ENCODE measurements at regions not wholly inside any gene's neighbourhood (a gene's known extent, or its start where the extent isn't known, plus 50 kb on each side); places are given as distances from the start of the nearest gene placed in this dataset.

DNA sequence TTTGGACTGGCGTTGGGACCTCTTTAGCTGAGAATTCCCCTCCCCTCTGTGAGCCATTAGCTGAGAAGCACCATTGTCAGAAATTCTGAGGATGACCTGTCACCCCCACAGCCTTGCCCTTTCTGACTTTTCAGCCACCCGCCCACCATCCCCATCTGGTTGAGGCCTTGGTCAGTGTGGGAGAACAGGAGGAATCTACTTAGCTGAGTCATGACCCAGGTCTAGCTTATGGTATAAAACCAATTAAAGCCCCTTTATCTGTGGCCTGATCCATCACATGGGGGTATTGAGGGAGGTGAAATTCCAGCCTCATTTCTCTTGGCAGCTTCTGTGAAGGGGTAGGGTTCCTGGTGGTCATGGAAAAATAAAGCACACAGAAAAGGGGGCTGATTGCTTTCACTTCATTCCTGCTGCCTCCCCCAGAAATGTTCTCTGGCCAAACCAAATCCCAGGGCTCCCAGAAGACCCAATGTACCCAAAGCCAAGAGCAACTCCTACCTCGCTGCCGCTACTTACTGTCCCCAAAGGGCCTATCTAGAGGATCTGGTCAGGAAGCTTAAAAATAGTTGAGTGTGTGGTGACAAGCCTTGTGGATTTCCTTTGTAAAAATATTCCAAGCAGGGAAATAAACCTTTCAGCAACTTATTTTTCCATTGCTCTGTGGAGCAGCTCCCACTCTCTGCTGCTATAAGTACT lies 174.8 kb upstream of the TNC start:
- Histone ChIP-seq H3K27ac (ENCODE audit: low read depth in 2 of 2, low read length in 1 of 2) (no peak overlapping the region), H3K4me1 (ENCODE audit: control insufficient read depth in 2 of 2, insufficient read depth in 2 of 2, low read length in 1 of 2) (peaks cover 0 to 2% of the 10 kb centered on the region in 2 donors), H3K27me3 (ENCODE audit: control insufficient read depth in 1 of 2, insufficient read depth in 2 of 2, low read length in 2 of 2) (no peaks in the 10 kb centered on the region), H3K36me3 (ENCODE audit: control insufficient read depth in 2 of 2, insufficient read depth in 2 of 2, low read length in 1 of 2) (no peaks in the 10 kb centered on the region), H3K9me3 (ENCODE audit: control insufficient read depth in 2 of 2, insufficient read depth in 1 of 2, low read depth in 1 of 2, low read length in 1 of 2) (no peaks in the 10 kb centered on the region), H3K4me3 (ENCODE audit: low read depth in 1 of 2, low read length in 2 of 2) (no peak overlapping the region)
- 70 to 78% methylated on average over 4 of the region's 4 CpGs for WGBS, 2 donors

DNA sequence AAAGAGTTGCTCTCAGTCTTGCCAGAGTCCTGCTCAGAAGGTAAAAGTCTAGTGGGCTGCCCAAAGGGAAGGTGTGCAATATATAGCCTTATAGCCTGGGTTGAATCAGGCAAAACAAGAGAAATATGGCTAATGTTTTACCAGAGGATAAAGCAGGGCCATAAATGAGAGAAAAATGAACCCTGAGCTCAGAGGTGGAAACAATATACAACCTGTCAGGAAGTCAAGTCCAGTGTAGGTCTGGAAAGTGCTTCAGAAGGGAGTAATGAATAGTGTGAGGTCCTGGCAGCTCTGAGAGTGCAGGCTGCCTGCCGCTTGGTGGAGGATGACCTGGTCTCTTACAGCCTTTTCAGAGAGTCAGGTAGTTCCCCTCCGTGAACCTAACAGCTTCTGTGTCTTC lies 177.8 kb upstream of the TNC start:
- 53 to 64% methylated on average over 2 of the region's 2 CpGs for WGBS, 2 donors
- Histone ChIP-seq H3K4me1 (ENCODE audit: control insufficient read depth in 2 of 2, insufficient read depth in 2 of 2, low read length in 1 of 2) (peaks cover 0 to 2% of the 10 kb centered on the region in 2 donors), H3K27ac (ENCODE audit: low read depth in 2 of 2, low read length in 1 of 2) (no peak overlapping the region), H3K9me3 (ENCODE audit: control insufficient read depth in 2 of 2, insufficient read depth in 1 of 2, low read depth in 1 of 2, low read length in 1 of 2) (no peaks in the 10 kb centered on the region), H3K36me3 (ENCODE audit: control insufficient read depth in 2 of 2, insufficient read depth in 2 of 2, low read length in 1 of 2) (no peaks in the 10 kb centered on the region), H3K27me3 (ENCODE audit: control insufficient read depth in 1 of 2, insufficient read depth in 2 of 2, low read length in 2 of 2) (no peaks in the 10 kb centered on the region), H3K4me3 (ENCODE audit: low read depth in 1 of 2, low read length in 2 of 2) (no peak overlapping the region)

DNA sequence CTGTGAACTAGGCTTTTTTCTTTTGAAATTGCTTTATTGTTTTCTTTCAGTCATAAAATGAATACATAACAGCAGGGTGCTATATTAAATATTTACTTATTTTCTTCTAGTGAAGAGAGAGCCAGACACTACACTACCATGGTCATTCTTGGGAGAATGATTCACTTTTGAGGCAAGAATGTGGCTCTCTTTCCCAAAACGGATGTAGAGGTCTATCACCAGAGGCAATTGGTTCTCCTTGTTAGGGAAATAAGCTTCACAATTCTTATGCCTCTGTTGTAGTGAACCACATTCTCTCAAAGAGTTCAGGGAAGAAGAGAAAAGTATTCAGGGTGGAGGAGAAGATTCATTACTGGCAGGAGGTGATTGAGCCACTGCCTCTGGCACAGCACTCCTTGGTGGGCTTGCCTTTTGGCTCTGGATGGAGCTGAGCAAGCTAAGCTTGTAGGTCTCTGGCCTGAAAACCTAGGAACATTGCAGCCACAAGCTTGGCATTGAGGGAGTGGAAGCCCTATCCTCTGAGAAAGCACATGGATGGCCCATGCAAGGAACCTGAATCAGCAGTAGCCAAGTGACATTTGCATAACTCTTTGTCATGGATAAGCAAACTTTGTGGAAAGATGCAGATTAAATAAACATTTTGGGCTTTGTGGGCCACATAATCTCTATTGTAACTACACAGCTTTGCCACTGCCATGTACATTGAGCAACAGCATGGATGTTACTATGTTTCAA lies 179.0 kb upstream of the TNC start:
- no peaks in the 10 kb centered on the region for H3K27me3 ChIP-seq (ENCODE audit: control insufficient read depth in 1 of 2, insufficient read depth in 2 of 2, low read length in 2 of 2)
- WGBS, 2 donors: 77% methylated on average over 1 of the region's 1 CpG
- no peak overlapping the region for H3K4me3 ChIP-seq (ENCODE audit: low read depth in 1 of 2, low read length in 2 of 2)
- H3K9me3 ChIP-seq (ENCODE audit: control insufficient read depth in 2 of 2, insufficient read depth in 1 of 2, low read depth in 1 of 2, low read length in 1 of 2): no peaks in the 10 kb centered on the region
- H3K36me3 ChIP-seq (ENCODE audit: control insufficient read depth in 2 of 2, insufficient read depth in 2 of 2, low read length in 1 of 2): no peaks in the 10 kb centered on the region
- peaks cover 0 to 2% of the 10 kb centered on the region in 2 donors for H3K4me1 ChIP-seq (ENCODE audit: control insufficient read depth in 2 of 2, insufficient read depth in 2 of 2, low read length in 1 of 2)
- H3K27ac ChIP-seq (ENCODE audit: low read depth in 2 of 2, low read length in 1 of 2): no peak overlapping the region

DNA sequence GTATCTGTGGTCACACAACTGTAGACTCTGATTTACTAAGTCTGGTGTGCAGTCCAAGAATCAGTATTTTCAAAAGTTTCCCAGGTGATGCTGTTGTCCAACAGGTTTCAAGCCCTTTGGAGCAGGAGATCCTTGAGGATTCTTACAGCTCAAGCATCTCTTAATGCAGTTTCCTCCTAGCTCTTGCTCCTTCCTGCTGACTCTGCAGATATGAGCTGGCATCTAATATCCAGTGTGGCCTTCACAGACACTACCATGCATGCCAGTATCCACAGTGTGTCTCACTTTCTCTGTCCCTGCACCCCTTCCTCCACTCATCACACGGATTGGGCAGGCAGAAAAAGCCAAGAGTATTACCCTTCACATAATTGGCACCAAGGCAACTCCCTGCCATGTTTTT lies 182.2 kb upstream of the TNC start:
- H3K9me3 ChIP-seq (ENCODE audit: control insufficient read depth in 2 of 2, insufficient read depth in 1 of 2, low read depth in 1 of 2, low read length in 1 of 2): no peaks in the 10 kb centered on the region
- no peaks in the 10 kb centered on the region for H3K27me3 ChIP-seq (ENCODE audit: control insufficient read depth in 1 of 2, insufficient read depth in 2 of 2, low read length in 2 of 2)
- H3K4me3 ChIP-seq (ENCODE audit: low read depth in 1 of 2, low read length in 2 of 2): no peak overlapping the region
- H3K4me1 ChIP-seq (ENCODE audit: control insufficient read depth in 2 of 2, insufficient read depth in 2 of 2, low read length in 1 of 2): peaks cover 0 to 2% of the 10 kb centered on the region in 2 donors
- no peak overlapping the region for H3K27ac ChIP-seq (ENCODE audit: low read depth in 2 of 2, low read length in 1 of 2)
- H3K36me3 ChIP-seq (ENCODE audit: control insufficient read depth in 2 of 2, insufficient read depth in 2 of 2, low read length in 1 of 2): no peaks in the 10 kb centered on the region
- WGBS, 2 donors: 75 to 85% methylated on average over 1 of the region's 1 CpG

DNA sequence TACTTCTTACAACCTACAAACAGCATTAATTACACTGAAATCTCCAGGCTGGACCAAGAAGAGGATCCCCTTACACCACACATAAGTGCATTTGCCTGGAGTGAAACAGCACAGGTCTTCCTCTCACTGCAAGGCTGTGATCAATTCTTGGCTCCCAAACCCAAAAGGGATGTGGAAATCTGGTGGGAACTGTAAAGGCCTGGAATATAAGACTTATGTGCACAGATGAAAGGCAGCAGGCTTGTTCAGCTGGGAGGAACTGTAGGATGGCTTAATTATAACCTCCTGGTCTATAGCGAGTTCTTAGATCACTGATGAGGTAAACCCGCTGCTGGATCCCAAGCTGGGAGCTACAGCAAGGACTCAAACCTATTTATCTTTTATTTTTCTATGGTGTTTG lies 182.9 kb upstream of the TNC start:
- H3K4me1 ChIP-seq (ENCODE audit: control insufficient read depth in 2 of 2, insufficient read depth in 2 of 2, low read length in 1 of 2): peaks cover under 1 to 2% of the 10 kb centered on the region in 2 donors
- H3K4me3 ChIP-seq (ENCODE audit: low read depth in 1 of 2, low read length in 2 of 2): no peak overlapping the region
- no peaks in the 10 kb centered on the region for H3K27me3 ChIP-seq (ENCODE audit: control insufficient read depth in 1 of 2, insufficient read depth in 2 of 2, low read length in 2 of 2)
- 78 to 88% methylated on average over 2 of the region's 2 CpGs for WGBS, 2 donors
- H3K27ac ChIP-seq (ENCODE audit: low read depth in 2 of 2, low read length in 1 of 2): no peak overlapping the region
- no peaks in the 10 kb centered on the region for H3K36me3 ChIP-seq (ENCODE audit: control insufficient read depth in 2 of 2, insufficient read depth in 2 of 2, low read length in 1 of 2)
- H3K9me3 ChIP-seq (ENCODE audit: control insufficient read depth in 2 of 2, insufficient read depth in 1 of 2, low read depth in 1 of 2, low read length in 1 of 2): no peaks in the 10 kb centered on the region

DNA sequence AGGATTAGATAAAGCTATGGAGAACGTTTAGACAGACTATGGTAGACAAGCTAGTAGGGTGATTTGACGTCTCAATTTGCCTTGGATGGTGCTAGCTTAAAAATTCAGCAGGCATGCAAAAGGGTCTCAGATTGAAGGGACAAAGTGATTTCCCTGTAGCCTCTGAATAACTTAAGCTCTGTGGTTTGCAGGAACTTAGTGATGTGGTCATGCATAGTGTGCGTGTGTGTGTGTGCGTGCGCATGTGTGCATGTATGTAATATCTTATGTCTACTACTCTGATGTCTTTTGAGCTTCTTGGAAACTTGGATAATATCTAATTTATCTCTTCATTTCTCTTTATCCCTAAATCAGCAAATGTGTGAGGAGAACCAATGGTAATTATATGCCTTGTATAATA lies 183.6 kb upstream of the TNC start:
- WGBS, 2 donors: 84 to 90% methylated on average over 5 of the region's 5 CpGs
- Histone ChIP-seq H3K27ac (ENCODE audit: low read depth in 2 of 2, low read length in 1 of 2) (no peak overlapping the region), H3K36me3 (ENCODE audit: control insufficient read depth in 2 of 2, insufficient read depth in 2 of 2, low read length in 1 of 2) (no peaks in the 10 kb centered on the region), H3K9me3 (ENCODE audit: control insufficient read depth in 2 of 2, insufficient read depth in 1 of 2, low read depth in 1 of 2, low read length in 1 of 2) (no peaks in the 10 kb centered on the region), H3K4me3 (ENCODE audit: low read depth in 1 of 2, low read length in 2 of 2) (no peak overlapping the region), H3K27me3 (ENCODE audit: control insufficient read depth in 1 of 2, insufficient read depth in 2 of 2, low read length in 2 of 2) (no peaks in the 10 kb centered on the region), H3K4me1 (ENCODE audit: control insufficient read depth in 2 of 2, insufficient read depth in 2 of 2, low read length in 1 of 2) (peaks cover 0 to 2% of the 10 kb centered on the region in 2 donors)

DNA sequence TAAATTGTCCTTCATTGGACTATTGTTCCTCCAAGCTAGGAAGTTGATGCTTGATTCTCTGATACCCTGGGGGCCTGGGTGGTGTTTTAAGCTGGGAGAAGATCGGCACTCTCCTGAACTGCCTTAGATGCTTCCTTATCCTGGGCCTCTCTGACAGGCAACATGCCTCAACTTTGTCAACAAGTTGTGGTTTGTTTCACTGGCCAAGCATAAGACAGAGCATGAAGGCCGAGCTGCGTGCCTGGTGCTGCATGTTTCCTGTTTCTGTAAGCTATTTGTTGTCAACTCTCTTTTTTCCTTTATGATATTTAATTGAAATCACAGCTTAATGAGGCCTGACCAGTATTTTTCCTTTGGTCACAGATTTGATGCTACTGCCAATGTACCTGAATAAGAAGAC lies 187.6 kb upstream of the TNC start:
- Histone ChIP-seq H3K9me3 (ENCODE audit: control insufficient read depth in 2 of 2, insufficient read depth in 1 of 2, low read depth in 1 of 2, low read length in 1 of 2) (no peaks in the 10 kb centered on the region), H3K4me3 (ENCODE audit: low read depth in 1 of 2, low read length in 2 of 2) (no peak overlapping the region), H3K4me1 (ENCODE audit: control insufficient read depth in 2 of 2, insufficient read depth in 2 of 2, low read length in 1 of 2) (peaks cover 0 to 2% of the 10 kb centered on the region in 2 donors), H3K36me3 (ENCODE audit: control insufficient read depth in 2 of 2, insufficient read depth in 2 of 2, low read length in 1 of 2) (no peaks in the 10 kb centered on the region), H3K27me3 (ENCODE audit: control insufficient read depth in 1 of 2, insufficient read depth in 2 of 2, low read length in 2 of 2) (no peaks in the 10 kb centered on the region), H3K27ac (ENCODE audit: low read depth in 2 of 2, low read length in 1 of 2) (peak overlapping the region in 1 of 2 donors; percentile 21)
- 26 to 40% methylated on average over 3 of the region's 3 CpGs for WGBS, 2 donors

DNA sequence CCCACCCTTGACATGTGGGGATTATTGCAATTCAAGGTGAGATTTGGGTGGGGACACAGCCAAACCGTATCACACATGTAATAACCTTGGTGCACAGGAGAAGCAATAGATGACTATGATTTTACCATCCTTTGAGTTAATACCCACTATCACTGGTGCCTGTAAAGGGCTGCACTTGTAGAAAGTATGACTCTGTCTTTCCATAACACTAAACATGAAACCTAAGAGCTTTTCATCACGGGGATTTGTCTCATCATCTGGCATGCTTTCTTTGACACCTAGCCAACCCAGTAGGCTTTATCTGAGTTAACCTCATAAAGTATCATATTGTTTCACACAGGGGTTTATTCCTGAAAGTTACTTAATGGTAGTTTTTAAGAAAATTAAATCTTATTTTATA lies 188.9 kb upstream of the TNC start:
- Histone ChIP-seq H3K4me3 (ENCODE audit: low read depth in 1 of 2, low read length in 2 of 2) (no peak overlapping the region), H3K27ac (ENCODE audit: low read depth in 2 of 2, low read length in 1 of 2) (no peak overlapping the region), H3K4me1 (ENCODE audit: control insufficient read depth in 2 of 2, insufficient read depth in 2 of 2, low read length in 1 of 2) (peaks cover 0 to 2% of the 10 kb centered on the region in 2 donors), H3K27me3 (ENCODE audit: control insufficient read depth in 1 of 2, insufficient read depth in 2 of 2, low read length in 2 of 2) (no peaks in the 10 kb centered on the region), H3K36me3 (ENCODE audit: control insufficient read depth in 2 of 2, insufficient read depth in 2 of 2, low read length in 1 of 2) (no peaks in the 10 kb centered on the region), H3K9me3 (ENCODE audit: control insufficient read depth in 2 of 2, insufficient read depth in 1 of 2, low read depth in 1 of 2, low read length in 1 of 2) (no peaks in the 10 kb centered on the region)
- WGBS, 2 donors: 57 to 58% methylated on average over 2 of the region's 2 CpGs

DNA sequence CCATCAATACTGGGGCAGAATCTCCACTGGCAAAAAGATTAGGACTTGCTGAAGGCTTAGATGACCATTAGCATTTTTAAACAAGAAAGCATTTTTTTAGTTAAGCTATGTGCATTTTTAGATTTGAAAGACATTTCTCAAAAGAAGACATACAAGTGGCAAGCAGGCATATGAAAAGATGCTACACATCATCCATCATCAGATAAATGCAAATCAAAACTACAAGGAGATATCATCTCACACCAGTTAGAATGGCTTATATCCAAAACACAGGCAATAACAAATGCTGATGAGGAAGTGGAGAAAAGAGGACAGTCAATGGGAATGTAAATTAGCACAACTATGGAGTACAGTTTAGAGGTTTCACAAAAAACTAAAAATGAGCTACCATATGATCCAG lies 195.6 kb upstream of the TNC start:
- no peak overlapping the region for H3K4me3 ChIP-seq (ENCODE audit: low read depth in 1 of 2, low read length in 2 of 2)
- H3K27ac ChIP-seq (ENCODE audit: low read depth in 2 of 2, low read length in 1 of 2): no peak overlapping the region
- H3K36me3 ChIP-seq (ENCODE audit: control insufficient read depth in 2 of 2, insufficient read depth in 2 of 2, low read length in 1 of 2): no peaks in the 10 kb centered on the region
- H3K9me3 ChIP-seq (ENCODE audit: control insufficient read depth in 2 of 2, insufficient read depth in 1 of 2, low read depth in 1 of 2, low read length in 1 of 2): no peaks in the 10 kb centered on the region
- no peaks in the 10 kb centered on the region for H3K4me1 ChIP-seq (ENCODE audit: control insufficient read depth in 2 of 2, insufficient read depth in 2 of 2, low read length in 1 of 2)
- H3K27me3 ChIP-seq (ENCODE audit: control insufficient read depth in 1 of 2, insufficient read depth in 2 of 2, low read length in 2 of 2): no peaks in the 10 kb centered on the region

DNA sequence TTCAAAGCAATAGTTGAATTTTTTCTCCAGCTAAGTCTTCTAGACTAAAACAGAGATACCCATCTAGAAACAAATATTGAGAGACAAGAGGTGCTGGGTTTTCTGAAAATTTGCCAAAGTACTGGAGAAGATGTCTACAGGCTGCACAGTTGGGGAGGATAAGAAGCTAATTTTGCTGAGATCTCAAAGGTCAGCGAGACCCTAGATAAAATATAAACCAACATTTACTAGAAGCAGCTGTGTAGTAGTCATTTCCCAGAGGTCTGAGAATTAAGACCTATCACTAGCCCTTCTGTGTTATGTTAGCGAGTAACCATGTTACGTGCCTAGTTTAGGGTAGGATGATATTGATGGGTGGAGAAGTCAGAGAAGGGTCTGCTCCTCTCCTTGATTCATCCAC lies 208.5 kb upstream of the TNC start:
- WGBS, 2 donors: 90 to 93% methylated on average over 3 of the region's 3 CpGs
- H3K27me3 ChIP-seq (ENCODE audit: control insufficient read depth in 1 of 2, insufficient read depth in 2 of 2, low read length in 2 of 2): no peaks in the 10 kb centered on the region
- no peaks in the 10 kb centered on the region for H3K4me1 ChIP-seq (ENCODE audit: control insufficient read depth in 2 of 2, insufficient read depth in 2 of 2, low read length in 1 of 2)
- H3K27ac ChIP-seq (ENCODE audit: low read depth in 2 of 2, low read length in 1 of 2): no peak overlapping the region
- H3K36me3 ChIP-seq (ENCODE audit: control insufficient read depth in 2 of 2, insufficient read depth in 2 of 2, low read length in 1 of 2): no peaks in the 10 kb centered on the region
- no peaks in the 10 kb centered on the region for H3K9me3 ChIP-seq (ENCODE audit: control insufficient read depth in 2 of 2, insufficient read depth in 1 of 2, low read depth in 1 of 2, low read length in 1 of 2)
- H3K4me3 ChIP-seq (ENCODE audit: low read depth in 1 of 2, low read length in 2 of 2): no peak overlapping the region

Data from esophagus (tissue), 2 donors.